22Rv1 (cell line): ENCODE measurements at regions not wholly inside any gene's neighbourhood (a gene's known extent, or its start where the extent isn't known, plus 50 kb on each side); places are given as distances from the start of the nearest gene placed in this dataset.

ENCODE experiments used
- CTCF ChIP-seq: fragments of 450-650 bp; IDR thresholded peaks from 2 replicates; pipeline ENCODE4 v1.5.1; 2017; ENCODE audit warnings: mild to moderate bottlenecking
- ZFX ChIP-seq: fragments of 450-650 bp; IDR thresholded peaks from 2 replicates; pipeline ENCODE4 v1.6.1; 2017; ENCODE audit warnings: antibody characterized with exemption, borderline replicate concordance

- no peak for TF ChIP-seq CTCF
- no peak for TF ChIP-seq ZFX
Observed at GRCh38 chr6:134544737-134545136, 226.8 kb upstream of the SGK1 start.
